Keratinocyte (primary cell): ENCODE measurements at regions not wholly inside any gene's neighbourhood (a gene's known extent, or its start where the extent isn't known, plus 50 kb on each side); places are given as distances from the start of the nearest gene placed in this dataset.

Source experiments
- DNase-seq: peaks from one replicate; pipeline ENCODE4 v3.0.0-alpha.2; 2011; ENCODE audit warnings: low read depth, missing footprints, low spot score
- FAIRE-seq: peaks from 2 replicates; lab custom pipeline; 2011; peaks lifted over from hg19 to GRCh38; lab: Jason Lieb, UNC
- H2AFZ ChIP-seq: 2 replicates; pipeline ENCODE4 v1.6.0; 2012; ENCODE audit warnings: low read length, control low read depth, inconsistent platforms; ENCODE audit not compliant: control insufficient read depth
- H3K27ac ChIP-seq: 2 replicates; pipeline ENCODE4 v1.5.1; 2011; ENCODE audit warnings: low read length; ENCODE audit not compliant: control insufficient read depth, insufficient read depth
- H3K27me3 ChIP-seq: 3 replicates; pipeline ENCODE4 v1.6.0; 2011; ENCODE audit warnings: low read length; ENCODE audit not compliant: control insufficient read depth, insufficient read depth; ENCODE audit errors: extremely low read depth
- H3K36me3 ChIP-seq, 2 experiments: 2 replicates in 1 of 2; 3 replicates in 1 of 2; pipeline ENCODE4 v1.5.1; 2011; ENCODE audit warnings: low read length in 2 of 2, mild to moderate bottlenecking in 1 of 2; ENCODE audit not compliant: control insufficient read depth in 2 of 2, insufficient read depth in 2 of 2; ENCODE audit errors: extremely low read depth in 1 of 2
- H3K4me1 ChIP-seq: 3 replicates; pipeline ENCODE4 v1.5.1; 2011; ENCODE audit warnings: low read length; ENCODE audit not compliant: control insufficient read depth, insufficient read depth; ENCODE audit errors: extremely low read depth
- H3K4me2 ChIP-seq: 3 replicates; pipeline ENCODE4 v1.6.0; 2011; ENCODE audit warnings: low read depth, low read length; ENCODE audit not compliant: control insufficient read depth, insufficient read depth; ENCODE audit errors: extremely low read depth
- H3K4me3 ChIP-seq, 3 experiments: fragments of 200-600 bp in 1 of 3; sonication (generic) in 1 of 3; 2 replicates in 2 of 3; 3 replicates in 1 of 3; pipeline ENCODE4 v1.5.1; 2011 to 2016; ENCODE audit warnings: low read length in 3 of 3, mild to moderate bottlenecking in 3 of 3, control low read depth in 2 of 3, inconsistent platforms in 1 of 3, low read depth in 1 of 3, mixed read lengths in 1 of 3, mixed run types in 1 of 3, moderate library complexity in 1 of 3; ENCODE audit not compliant: control insufficient read depth in 2 of 3, insufficient read depth in 2 of 3; ENCODE audit errors: extremely low read depth in 1 of 3
- H3K79me2 ChIP-seq: 2 replicates; pipeline ENCODE4 v1.6.0; 2012; ENCODE audit warnings: low read length; ENCODE audit not compliant: control insufficient read depth, insufficient read depth
- H3K9ac ChIP-seq: 3 replicates; pipeline ENCODE4 v1.6.0; 2011; ENCODE audit warnings: low read length; ENCODE audit not compliant: control insufficient read depth, insufficient read depth; ENCODE audit errors: extremely low read depth
- H3K9me1 ChIP-seq: 3 replicates; pipeline ENCODE4 v1.6.0; 2011; ENCODE audit warnings: low read length; ENCODE audit not compliant: control insufficient read depth, insufficient read depth; ENCODE audit errors: extremely low read depth
- H3K9me3 ChIP-seq: 2 replicates; pipeline ENCODE4 v1.5.1; 2012; ENCODE audit warnings: low read depth, low read length; ENCODE audit not compliant: control insufficient read depth
- H4K20me1 ChIP-seq: 3 replicates; pipeline ENCODE4 v1.6.0; 2011; ENCODE audit warnings: low read length; ENCODE audit not compliant: control insufficient read depth, insufficient read depth; ENCODE audit errors: extremely low read depth
- CTCF ChIP-seq, 3 experiments: IDR thresholded peaks in 1 of 3; conservative IDR thresholded peaks in 1 of 3; optimal IDR thresholded peaks in 1 of 3; 2 replicates in 2 of 3; 3 replicates in 1 of 3; pipeline versions ENCODE3 to v1.5.1; 2011; ENCODE audit warnings: low read length in 3 of 3, mild to moderate bottlenecking in 3 of 3, moderate library complexity in 2 of 3, control low read depth in 1 of 3, inconsistent platforms in 1 of 3; ENCODE audit not compliant: insufficient read depth in 2 of 3; ENCODE audit errors: extremely low read depth in 1 of 3
- EZH2 ChIP-seq: IDR thresholded peaks from one replicate; pipeline ENCODE4 v1.6.1; 2012; ENCODE audit warnings: inconsistent platforms, mild to moderate bottlenecking, low read length, moderate library complexity
- dilution Hi-C: fragments of 300-500 bp; cut with MboI; formaldehyde crosslinking; loops from one replicate; pipeline ENCODE4 v1.7.0; 2020; ENCODE audit warnings: low sequenced_read_pairs; ENCODE audit not compliant: extremely low pct_ligation_motif_present

- TF ChIP-seq EZH2, result no peak
- no peak for TF ChIP-seq CTCF (optimal IDR thresholded peaks at IDR 0.05 in 1 of 3, IDR thresholded peaks at IDR 0.05 in 1 of 3, conservative IDR thresholded peaks at IDR 0.05 in 1 of 3; ENCODE audit: extremely low read depth in 1 of 3, insufficient read depth in 2 of 3, low read length in 3 of 3)
- dilution Hi-C loops, result no loop called here
Measured at GRCh38 chr4:20552004-20552403, 148.3 kb upstream of the PACRGL start.

GRCh38 chr4:20554134-20554533 is 146.1 kb upstream of the PACRGL start:
- Histone ChIP-seq H3K4me1 (peaks cover 7% of the 10 kb centered on the region), H3K27me3 (no peaks in the 10 kb centered on the region), H3K36me3 (peaks cover 0 to 2% of the 10 kb centered on the region in 2 experiments), H3K79me2 (no peaks in the 10 kb centered on the region), H3K9me1 (no peaks in the 10 kb centered on the region), H2AFZ (peak overlapping the region; percentile 67), H3K4me3 (no peak overlapping the region), H3K4me2 (no peak overlapping the region), H4K20me1 (no peaks in the 10 kb centered on the region), H3K9ac (no peak overlapping the region), H3K27ac (no peak overlapping the region), H3K9me3 (no peaks in the 10 kb centered on the region)
- TF ChIP-seq CTCF (optimal IDR thresholded peaks at IDR 0.05 in 1 of 3, IDR thresholded peaks at IDR 0.05 in 1 of 3, conservative IDR thresholded peaks at IDR 0.05 in 1 of 3; ENCODE audit: extremely low read depth in 1 of 3, insufficient read depth in 2 of 3, low read length in 3 of 3) (no peak), EZH2 (no peak)
- dilution Hi-C loops, result no loop called here
- FAIRE-seq, result no peak
- DNase-seq, result no peak

More at GRCh38 chr4:20552004-20552403, 148.3 kb upstream of the PACRGL start:
- Histone ChIP-seq H3K9ac (no peak overlapping the region), H3K27ac (no peak overlapping the region), H3K4me1 (peaks cover 7% of the 10 kb centered on the region), H4K20me1 (no peaks in the 10 kb centered on the region), H3K27me3 (no peaks in the 10 kb centered on the region), H3K9me3 (no peaks in the 10 kb centered on the region), H3K9me1 (no peaks in the 10 kb centered on the region), H2AFZ (no peak overlapping the region), H3K4me2 (no peak overlapping the region), H3K4me3 (no peak overlapping the region), H3K36me3 (peaks cover 0 to 2% of the 10 kb centered on the region in 2 experiments), H3K79me2 (no peaks in the 10 kb centered on the region)
- DNase-seq, result no peak
- FAIRE-seq, result no peak
